ENCODE measurements at regions not wholly inside any gene's neighbourhood (a gene's known extent, or its start where the extent isn't known, plus 50 kb on each side); places are given as distances from the start of the nearest gene placed in this dataset.
"Not testable (repeated sequence)": the region's sequence is repeated elsewhere in the genome, so short reads cannot be mapped to it uniquely, and the experiment has no call there.

DNA sequence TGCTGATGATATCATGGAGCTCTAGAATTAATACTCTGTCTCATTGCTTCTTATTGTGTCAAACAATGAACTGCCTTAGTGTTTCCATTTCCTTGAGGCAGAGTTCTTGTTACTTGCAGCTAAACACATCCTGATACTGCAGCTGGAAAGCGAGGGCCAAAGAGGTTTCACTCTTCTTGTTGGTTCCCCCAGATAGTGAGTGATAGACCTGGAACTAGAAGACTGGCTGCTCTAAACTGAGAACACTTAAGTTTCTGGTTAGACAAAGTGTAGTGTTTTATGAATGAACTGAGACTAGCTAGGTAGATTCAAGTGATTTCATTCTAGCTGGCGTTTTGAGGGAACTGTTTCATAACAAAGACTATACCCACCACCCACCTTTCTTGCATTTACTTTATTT lies 321.7 kb downstream of the TXNL1 start:
- no peak for DNase-seq (ENCODE audit: low spot score)

DNA sequence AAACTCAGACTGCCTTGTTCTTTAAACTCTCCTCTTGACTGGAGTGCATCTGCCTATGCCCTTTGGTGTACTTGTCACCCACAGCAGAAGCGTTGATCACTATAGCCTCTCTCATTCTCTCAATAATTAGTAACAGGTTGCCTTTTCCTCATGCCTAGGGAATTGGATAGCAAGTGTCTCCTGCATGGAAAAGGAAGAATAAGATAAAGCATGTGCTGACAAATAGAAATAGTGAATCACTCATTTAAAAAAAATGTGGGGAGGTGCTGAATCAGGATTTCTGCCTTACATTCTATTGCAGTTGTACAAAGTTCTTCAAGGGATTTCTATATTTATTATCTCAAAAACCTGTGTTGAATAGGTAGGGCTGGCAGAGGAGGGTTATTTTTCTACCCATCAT lies 323.0 kb downstream of the TXNL1 start:
- no peak for DNase-seq (ENCODE audit: low spot score)

DNA sequence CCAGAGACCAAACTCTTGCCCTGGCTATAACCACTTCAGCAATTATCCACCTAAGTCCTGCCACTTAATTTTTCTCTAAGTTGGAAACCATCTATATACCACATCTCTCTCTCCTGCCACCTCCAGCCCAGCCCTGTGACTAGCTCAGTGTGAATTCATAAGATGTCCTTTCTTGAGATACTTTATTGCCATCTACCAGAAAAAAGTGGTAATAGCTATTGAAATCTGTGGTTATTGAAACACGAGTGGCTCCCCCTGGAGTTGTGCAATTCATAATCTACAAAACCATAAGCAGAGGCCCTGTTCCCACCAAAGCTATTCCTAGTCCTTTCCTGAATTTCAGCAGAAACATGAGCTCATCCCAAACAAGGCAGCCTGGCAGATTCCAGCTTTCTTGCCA lies 324.0 kb downstream of the TXNL1 start:
- no peak for DNase-seq (ENCODE audit: low spot score)

DNA sequence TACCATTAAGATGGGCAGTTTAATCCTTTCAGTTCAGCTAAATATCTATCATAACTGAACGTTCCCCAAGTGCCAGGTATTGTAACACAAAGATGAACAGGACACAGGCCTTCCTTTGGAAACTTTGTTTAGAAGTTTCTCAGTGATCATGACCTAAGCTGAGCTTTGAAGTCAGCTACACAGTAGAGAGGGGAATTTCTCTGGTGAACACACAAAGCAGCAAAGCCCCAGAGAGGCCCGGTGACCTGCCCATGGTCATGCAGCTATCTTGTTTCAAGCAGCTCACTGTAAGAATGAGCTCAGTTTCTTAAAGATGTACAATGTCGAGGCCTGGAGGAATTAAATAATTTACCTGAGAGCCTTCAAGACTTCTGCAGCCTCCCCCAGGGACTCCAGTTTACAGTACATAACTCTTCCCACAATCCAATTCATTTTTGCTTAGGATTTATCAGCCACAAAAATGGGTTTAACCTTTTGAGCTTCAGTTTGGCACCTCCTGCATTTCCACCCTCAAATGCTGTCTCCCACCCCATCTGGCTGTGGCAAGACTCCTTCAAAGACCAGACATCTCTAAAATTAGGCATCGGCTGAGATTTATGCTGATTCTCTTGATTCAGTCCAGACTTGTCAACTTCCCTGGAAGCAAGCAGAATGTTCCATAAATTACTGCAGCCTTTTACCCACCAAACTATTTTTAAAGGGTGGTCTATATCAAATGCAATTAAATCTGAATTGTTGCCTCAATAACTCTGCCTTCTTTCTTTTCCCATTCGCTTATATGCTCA lies 325.6 kb downstream of the TXNL1 start:
- no peak for DNase-seq (ENCODE audit: low spot score)

DNA sequence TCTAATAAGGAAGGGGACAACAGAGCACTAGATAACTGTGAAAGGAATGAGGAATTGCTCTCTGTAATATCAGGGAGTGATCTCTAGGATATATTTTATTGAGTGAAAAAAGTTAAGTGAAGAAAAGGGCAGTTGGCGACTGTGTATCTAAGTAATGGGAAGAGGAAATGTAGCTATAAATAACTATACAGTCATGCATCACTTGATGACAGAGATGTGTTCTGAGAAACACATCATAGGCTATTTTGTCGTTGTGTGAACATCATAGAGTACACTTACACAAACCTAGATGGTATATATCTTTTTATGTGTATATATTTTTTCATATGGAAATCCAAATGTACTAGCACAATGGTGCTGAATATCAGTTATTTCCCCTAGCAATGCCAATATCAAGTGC lies 329.3 kb downstream of the TXNL1 start:
- no peak for DNase-seq (ENCODE audit: low spot score)

DNA sequence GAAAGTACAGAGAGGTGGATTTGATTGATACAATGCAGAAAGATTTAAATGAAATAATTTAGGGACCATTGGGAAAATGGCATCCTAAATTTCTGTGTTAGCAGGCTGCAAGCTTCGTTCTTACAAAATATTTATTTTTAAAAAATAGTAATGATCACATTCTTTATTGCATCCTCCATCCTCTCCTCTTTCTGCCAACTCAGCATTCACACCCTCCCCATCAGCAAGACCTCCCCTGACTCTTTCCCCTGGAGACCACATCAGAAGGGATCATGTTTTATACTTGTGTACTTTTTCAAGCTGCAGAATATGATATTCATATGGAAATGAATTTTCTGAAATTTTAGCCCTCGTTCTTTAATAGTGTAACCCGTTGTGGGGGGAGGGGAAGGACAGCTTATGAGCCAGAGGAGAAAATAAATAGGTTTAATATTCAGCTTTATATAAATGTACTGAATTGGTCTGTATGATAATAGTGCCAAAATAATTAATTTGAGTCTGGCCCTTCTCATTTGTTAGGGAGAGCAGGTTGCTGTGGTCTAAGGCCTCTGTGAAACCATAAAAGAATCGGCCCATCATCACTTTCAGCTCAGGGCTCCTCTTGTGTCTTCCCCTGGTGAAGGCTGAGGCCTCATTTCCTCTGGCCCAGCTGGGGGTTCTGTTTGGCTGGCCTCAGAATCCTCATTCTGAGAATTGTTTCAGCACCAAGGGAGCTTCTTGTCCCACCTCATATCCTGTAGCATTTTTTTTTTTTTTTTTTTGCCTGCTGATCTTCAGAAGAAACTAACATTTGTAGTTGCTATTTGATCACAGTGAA lies 330.8 kb downstream of the TXNL1 start:
- no peak for DNase-seq (ENCODE audit: low spot score)

DNA sequence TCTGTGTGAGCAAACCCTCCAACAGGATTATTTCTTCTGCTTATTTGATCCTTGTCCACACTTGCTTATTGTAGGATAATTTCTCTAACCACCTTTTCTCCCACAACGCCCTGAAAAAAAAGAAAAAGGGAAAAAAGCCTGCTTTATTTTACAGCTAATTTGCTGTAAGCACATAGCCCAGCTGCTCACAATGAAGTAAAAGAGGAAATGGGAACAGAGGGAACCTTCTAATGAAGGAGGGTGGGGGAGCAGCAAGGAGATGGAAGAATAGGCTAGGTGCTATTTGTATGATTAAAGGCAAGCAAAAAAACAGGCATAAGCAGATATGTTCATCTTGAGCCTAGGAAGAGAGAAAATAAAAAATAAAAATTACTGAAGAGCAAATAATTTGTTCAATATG lies 331.6 kb downstream of the TXNL1 start:
- DNase-seq (ENCODE audit: low spot score), result no peak

DNA sequence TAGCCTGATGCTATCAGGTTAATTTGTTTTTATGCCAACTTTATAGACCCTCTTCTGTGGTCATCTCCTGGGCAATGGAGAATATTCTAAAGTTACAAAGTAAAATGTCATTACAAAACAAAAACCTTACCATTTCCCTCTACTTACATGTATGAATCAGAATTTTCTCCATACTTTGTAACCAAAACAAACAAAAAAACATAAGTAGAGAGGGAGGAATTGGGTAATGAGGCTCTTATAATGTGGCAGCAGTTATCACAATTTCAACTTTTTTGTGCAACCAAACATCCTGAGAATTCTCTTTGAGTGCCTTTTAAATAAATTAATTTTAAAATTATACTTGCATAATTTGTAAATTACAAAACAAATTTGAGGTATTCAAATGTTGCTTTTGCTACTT lies 332.8 kb downstream of the TXNL1 start:
- DNase-seq (ENCODE audit: low spot score), result no peak

DNA sequence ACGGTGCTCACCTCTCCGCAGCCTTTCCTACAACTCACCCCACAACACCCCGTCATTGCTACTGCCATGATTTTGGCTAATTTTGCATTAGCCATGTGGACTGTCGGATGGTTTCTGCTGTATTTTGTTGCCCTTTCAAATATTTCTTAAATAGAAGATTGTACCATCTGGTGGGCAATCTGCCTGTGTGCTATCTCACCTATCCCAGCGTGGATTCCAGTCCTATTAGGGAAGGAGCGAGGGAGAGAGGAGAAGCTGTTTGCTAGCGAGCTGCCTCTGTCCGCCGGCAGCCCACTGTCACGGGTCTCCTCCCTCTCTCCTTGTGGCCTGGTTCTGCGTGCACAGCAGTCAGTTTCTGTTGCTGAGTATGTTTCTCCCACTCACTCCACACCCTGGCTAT lies 336.2 kb downstream of the TXNL1 start:
- DNase-seq (ENCODE audit: low spot score), result no peak

DNA sequence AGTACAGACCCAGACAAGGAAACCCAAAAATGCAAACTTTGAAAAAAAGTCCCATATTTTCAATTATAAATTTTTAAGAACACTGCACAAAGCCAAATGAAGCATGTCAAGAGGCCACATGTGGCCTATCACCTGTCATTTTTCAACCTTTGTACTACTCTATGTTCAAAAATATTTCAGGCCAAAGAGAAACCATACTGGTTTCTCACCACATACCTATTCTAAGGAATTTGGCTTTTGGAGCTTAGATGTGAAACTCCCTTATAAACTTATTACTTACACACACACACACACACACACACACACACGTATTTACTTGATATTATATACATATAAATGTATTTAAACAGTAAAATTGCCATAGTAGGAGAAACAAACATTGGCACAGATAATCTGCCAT lies 338.7 kb downstream of the TXNL1 start:
- DNase-seq (ENCODE audit: low spot score), result no peak

DNA sequence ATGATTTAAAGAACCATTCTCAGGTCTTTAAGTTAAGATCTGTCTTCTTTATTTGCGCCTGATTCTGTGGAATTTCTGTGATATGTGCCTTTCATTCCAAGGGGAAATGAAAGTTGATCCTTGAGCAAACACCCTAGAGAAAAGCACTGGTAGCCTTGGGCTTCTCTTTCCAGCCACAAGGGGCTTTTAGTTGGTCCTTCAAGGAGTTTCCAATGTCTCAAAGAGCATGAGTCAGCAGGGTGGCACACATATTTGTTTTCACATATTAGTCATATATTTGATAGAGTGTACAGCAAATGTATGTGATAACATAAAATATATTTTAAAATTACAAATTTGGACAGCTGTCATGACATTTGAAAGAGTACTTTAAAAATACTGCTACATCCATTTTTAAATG lies 339.5 kb downstream of the TXNL1 start:
- DNase-seq (ENCODE audit: low spot score), result peak; percentile 37

DNA sequence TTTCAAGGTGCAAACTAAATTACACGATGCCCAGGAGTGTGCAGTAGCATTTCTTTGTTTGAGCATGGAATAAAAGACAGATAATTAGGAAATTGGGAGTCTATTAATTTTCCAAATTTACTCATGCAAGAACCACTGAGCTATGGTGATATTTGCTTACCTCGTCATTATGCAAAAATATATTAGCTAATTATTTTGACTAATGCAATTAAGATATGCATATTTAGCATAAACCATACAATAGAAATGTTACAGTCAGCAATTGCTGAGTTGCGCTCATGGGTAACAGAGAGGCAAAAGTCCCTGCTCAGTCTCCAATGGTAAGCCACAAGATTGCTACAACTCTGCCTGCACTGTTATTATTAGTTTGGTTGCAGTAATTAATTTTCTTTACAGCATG lies 342.0 kb downstream of the TXNL1 start:
- DNase-seq (ENCODE audit: low spot score), result no peak

DNA sequence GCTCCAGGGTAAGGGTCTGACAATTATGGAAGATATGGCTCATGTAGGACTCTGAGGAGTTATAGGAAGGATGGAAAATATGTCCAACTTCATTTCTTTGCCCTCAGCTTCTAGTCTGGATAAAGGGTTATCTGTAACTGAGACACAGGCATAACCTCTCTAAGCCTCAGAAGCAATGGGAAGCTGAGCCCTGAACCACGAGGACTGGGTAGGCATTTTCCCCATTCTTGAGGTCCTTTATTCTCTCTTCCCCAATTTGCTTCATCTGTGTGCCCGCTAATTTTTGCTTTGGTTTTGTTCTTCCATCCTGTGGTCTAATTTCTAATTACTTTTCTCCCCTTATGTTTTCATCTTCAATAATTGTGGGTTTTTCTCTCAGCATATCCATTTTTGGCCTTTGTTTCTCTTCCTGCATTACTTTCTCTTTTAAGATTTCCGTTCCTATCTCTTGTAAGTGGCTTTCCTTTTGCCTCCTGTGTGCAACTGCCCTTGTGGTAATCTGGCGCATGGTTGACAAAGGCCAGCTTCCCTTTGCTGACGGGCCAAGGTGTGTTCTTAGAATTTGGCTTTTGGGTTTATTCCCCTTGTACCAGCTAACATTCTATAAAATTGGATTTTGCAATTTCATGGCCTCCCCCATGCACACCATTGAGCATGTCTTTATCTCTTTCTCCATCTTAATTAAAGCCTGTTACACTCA lies 343.8 kb downstream of the TXNL1 start:
- no peak for DNase-seq (ENCODE audit: low spot score)

DNA sequence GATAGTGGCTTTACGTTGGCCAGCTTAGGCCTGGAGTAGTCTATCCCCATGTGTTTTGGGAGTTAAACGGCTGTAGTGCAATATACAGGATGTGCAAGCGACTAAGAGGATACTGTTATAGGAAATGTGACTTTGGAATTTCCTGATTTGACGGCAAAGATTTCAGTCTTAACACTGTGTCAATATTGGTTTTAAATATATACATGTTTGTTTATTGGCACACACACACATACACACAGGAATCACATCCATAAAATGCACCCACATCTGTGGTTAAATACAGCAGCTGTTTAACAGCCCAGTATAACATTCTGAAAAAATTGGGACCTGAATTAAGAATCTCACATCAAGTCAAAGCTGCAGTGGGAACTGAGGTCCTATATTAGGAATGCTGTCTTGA lies 347.1 kb downstream of the TXNL1 start:
- DNase-seq (ENCODE audit: low spot score), result no peak

DNA sequence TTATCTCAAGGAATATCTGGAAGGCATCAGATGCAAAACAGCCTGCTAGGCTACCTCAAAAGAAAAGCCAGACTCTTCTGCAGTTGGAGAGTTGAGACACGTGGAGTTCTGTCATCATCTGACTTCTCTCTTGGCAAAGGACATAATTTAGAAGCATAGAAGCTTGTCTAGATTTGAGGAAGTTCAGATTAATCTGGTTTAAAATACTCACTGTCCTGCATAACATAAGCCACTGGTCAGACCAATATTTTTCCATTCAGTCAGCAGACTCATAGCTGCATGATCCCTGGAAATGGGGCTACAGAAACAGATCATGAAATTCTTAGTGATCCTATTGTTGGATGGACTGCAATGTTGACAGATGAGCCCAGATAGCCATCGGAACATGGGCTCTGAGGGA lies 349.0 kb downstream of the TXNL1 start:
- no peak for DNase-seq (ENCODE audit: low spot score)

DNA sequence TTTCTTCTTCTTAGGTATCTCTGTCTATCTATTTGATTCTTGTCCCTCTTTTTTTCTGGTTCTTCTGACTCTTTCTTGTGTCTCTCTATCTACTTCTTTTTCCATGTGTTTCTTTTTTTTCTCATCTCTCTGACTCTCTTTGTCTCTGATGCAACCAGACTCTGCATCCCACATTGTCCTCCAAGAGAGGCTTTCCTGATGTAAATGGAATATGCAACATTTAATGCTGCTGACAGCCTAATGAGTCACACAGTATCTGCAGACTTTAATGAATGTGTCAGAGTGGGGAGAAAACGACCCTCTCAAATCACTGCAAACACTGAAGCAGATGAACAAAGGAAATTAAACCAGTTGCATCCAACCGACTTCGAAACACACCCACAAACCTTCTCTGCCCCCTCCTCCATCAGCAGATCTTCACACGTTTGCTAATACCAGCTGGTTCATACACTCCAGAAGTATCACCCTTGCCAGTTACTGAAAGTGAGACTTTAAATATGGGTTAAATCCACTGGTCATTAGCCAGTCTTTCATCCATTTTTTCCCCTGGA lies 351.5 kb downstream of the TXNL1 start:
- DNase-seq (ENCODE audit: low spot score), result no peak

DNA sequence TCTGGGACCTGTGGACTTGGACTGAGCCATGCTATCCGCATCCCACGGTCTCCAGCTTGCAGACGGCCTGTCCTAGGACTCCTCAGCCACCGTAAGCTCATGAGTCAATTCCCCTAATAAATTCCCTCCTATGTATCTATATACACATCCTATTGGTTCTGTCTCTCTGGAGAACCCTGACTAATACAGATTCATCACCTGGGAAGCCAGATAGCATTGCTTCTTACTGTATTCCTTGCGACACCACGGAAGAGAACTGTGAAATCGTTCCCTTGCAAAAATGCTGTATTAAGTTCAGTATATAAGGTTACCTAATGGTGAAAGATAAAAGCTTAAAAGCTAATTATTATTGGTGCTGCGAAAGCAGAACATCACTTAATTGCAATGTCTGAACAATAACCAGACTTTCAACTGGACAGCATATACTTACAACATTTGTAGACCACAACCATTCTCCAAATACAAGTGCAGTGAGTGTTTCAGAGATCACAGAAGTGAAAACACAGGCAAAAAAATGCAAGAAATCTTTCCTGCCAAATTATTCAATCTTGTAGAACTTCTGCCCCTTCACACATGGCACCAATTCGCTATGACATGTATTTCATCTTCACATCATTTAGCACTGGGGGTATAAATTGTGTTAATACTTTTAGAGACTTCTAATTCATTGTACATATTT lies 352.9 kb downstream of the TXNL1 start:
- no peak for DNase-seq (ENCODE audit: low spot score)

DNA sequence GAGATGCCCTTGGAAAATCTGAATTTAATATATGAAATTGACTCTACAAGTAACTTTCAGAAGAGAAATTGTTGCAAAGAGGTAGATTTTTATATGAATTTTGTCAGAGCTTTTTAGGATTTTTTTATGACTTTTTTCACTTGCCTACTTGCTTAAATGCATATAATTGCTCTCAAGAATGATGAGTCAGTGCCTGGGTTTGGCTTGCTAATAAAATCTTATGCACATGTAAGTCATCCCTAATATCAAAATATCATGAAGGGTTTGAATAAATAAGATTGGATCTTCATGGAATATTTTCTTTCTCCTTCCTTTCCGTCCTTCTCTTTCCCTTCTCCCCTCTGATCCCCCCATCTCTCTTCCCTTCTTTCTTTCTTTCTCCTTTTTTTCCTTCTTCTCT lies 354.1 kb downstream of the TXNL1 start:
- no peak for DNase-seq (ENCODE audit: low spot score)

DNA sequence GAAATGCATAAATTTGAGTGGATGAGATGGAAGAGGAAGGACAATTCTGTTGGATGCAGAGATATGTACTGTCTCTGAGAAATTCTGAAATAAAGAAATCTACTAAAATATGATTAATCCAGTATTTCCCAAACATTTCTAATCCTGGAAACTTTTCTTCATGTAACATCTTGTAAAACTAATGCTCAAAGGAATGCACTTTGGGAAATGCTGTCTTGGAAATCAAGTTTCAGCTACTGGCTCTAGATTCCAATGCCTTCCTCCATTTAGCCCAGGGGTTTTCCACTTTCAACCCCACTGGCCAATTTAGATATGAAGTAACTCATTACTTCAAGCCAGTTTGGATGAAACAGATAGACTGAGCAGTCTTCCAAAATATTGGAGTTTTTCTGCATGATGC lies 355.1 kb downstream of the TXNL1 start:
- no peak for DNase-seq (ENCODE audit: low spot score)

DNA sequence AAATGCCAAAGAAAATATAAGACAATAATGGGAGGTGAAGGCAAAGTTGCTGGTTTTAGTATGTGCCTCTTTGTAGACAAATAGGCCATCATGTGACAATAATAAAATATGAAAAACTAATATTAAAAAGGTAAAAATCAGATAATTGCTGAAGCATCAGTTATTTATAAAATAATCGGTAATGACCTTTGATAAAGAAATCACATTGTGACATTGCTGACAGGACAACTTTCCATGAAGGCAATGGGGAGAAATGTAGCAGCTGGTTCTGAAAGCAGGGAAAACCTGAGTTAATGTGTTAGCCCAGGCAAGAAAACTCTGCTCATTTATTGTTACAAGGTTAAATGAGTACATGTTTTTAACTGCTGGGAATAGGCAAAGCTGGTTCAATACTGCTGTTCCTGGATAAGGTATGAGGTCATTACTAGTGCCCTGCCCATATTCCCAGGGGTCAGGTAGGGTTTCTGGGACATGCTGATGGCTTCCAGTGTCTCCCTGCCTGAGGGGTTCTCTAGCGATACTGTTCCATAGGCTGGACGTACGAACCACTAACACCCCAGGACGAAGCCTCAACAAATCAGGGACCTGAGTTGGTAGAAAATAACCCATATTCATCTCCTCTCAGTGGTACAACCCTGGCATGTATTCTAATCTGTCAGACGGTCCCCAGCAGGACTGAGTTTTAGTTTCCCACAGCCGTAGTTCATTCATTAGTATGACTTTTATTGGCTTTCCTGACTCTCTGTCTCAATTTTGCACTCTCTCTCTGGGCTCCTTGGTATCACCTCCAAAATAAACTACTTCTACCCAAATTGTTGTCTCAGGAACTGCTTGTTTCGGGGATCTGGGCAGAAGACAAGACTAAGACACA lies 355.9 kb downstream of the TXNL1 start:
- DNase-seq (ENCODE audit: low spot score), result no peak

DNA sequence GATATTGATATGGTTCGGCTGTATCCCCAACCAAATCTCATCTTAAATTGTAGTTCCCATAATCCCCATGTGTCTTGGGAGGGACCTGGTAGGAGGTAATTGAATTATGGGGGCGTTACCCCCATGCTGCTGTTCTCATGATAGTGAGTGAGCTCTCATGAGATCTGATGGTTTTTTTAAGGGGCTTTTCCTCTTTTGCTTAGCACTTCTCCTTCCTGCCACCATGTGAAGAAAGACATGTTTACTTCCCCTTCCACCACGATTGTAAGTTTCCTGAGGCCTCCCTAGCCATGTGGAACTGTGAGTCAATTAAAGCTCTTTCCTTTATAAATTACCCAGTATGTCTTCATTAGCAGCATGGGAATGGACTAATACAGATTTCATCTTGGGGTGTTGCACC lies 358.6 kb downstream of the TXNL1 start:
- DNase-seq (ENCODE audit: low spot score), result not testable (repeated sequence)

Data from LoVo (cell line).